ENCODE measurements at regions not wholly inside any gene's neighbourhood (a gene's known extent, or its start where the extent isn't known, plus 50 kb on each side); places are given as distances from the start of the nearest gene placed in this dataset.

DNA sequence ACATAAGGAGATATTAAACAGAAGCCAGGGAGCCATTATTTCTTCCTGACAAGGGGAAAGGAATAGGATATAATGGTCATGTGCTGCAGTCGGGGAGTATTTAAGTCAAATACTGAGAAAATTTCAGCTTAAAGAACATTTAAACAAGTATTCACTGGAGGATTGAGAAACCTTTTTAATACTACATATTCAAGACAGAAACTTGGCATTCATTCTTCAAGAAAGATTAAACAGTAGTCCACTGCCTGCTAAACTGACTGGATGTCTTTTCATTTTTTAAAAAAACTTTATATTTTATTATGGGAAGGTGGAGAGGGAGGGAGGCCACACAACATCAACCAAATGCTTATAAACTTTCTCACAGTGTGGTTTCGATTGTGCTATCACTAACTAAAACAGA, 107.4 kb upstream of the CBLB start:
- TF ChIP-seq, protein P1, sequence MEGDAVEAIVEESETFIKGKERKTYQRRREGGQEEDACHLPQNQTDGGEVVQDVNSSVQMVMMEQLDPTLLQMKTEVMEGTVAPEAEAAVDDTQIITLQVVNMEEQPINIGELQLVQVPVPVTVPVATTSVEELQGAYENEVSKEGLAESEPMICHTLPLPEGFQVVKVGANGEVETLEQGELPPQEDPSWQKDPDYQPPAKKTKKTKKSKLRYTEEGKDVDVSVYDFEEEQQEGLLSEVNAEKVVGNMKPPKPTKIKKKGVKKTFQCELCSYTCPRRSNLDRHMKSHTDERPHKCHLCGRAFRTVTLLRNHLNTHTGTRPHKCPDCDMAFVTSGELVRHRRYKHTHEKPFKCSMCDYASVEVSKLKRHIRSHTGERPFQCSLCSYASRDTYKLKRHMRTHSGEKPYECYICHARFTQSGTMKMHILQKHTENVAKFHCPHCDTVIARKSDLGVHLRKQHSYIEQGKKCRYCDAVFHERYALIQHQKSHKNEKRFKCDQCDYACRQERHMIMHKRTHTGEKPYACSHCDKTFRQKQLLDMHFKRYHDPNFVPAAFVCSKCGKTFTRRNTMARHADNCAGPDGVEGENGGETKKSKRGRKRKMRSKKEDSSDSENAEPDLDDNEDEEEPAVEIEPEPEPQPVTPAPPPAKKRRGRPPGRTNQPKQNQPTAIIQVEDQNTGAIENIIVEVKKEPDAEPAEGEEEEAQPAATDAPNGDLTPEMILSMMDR (IDR thresholded peaks at IDR 0.05; ENCODE audit: borderline replicate concordance, extremely low read depth, low read length, poor library complexity, severe bottlenecking) = no peak
- no peak for TF ChIP-seq EZH2 (IDR thresholded peaks at IDR 0.05; ENCODE audit: borderline replicate concordance, low read depth, low read length, severe bottlenecking)
